ENCODE measurements at regions not wholly inside any gene's neighbourhood (a gene's known extent, or its start where the extent isn't known, plus 50 kb on each side); places are given as distances from the start of the nearest gene placed in this dataset.

DNA sequence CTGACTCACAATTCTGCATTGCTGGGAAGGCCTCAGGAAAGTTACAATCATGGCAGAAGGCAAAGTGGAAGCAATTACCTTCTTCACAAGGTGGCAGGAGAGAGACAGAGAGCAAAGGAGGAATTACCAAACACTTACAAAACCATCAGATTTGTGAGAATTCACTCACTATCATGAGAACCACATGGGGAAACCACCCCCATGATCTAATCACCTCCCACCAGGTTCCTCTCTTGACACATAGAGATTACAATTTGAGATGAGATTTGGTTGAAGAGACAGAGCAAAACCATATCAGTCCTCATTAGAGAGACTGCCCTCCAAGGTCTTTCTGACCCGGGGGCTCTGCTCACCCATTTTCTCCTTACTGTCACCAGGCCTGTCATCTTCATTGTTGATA, 1582.3 kb upstream of the TMEM132C start:
- no peak overlapping the region for H3K27ac ChIP-seq
- DNase-seq (ENCODE audit: low spot score) = no peak
- CTCF ChIA-PET = no interaction called here
- POLR2A ChIA-PET (ENCODE audit: low non-redundant PET) = no interaction called here
- TF ChIP-seq, protein P1, sequence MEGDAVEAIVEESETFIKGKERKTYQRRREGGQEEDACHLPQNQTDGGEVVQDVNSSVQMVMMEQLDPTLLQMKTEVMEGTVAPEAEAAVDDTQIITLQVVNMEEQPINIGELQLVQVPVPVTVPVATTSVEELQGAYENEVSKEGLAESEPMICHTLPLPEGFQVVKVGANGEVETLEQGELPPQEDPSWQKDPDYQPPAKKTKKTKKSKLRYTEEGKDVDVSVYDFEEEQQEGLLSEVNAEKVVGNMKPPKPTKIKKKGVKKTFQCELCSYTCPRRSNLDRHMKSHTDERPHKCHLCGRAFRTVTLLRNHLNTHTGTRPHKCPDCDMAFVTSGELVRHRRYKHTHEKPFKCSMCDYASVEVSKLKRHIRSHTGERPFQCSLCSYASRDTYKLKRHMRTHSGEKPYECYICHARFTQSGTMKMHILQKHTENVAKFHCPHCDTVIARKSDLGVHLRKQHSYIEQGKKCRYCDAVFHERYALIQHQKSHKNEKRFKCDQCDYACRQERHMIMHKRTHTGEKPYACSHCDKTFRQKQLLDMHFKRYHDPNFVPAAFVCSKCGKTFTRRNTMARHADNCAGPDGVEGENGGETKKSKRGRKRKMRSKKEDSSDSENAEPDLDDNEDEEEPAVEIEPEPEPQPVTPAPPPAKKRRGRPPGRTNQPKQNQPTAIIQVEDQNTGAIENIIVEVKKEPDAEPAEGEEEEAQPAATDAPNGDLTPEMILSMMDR (conservative IDR thresholded peaks at IDR 0.05; ENCODE audit: low read depth) = no peak

DNA sequence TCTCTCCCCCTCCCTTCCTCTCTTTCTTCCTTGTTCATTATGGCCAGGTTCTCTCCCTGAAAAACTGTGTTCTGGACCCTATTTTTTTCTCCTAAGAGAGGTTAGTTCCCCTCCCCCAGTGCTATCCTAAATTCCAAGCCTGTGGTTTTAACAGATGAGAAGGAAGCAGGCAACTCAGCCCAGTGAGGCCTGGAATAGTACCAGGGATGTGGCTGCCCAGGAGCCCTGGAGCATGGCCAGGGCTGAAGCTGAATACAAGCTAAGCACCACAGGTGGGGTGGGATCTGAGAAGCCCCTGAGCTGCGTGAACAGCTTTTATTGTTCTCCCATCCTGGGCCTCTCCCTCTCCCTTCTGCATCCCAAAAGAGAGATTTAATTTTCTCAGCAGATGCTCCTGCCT, 1581.3 kb upstream of the TMEM132C start:
- DNase-seq (ENCODE audit: low spot score) = no peak
- ChIA-PET CTCF (no interaction called here), POLR2A (ENCODE audit: low non-redundant PET) (no interaction called here)
- no peak overlapping the region for H3K27ac ChIP-seq
- TF ChIP-seq, protein P1 (conservative IDR thresholded peaks at IDR 0.05; ENCODE audit: low read depth) = no peak

DNA sequence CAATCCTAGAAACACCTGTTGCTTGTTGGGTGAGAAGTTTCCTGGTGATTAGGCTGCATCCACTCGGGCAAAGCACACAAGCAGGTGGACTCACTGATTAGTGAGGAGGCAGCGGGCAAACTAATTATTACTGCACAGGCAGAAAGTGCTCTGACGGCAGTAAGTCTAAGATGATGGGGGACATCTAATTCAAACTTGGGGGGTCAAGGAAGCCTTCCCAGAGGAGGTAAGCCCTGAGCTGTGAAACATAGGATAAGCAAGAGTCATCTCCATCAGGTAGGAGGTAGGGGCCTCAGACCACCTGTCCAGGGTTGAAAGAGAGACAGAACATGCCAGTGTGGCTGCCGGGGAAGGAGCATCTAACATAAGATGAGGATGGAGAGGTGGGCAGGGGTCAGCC, 1578.4 kb upstream of the TMEM132C start:
- CTCF ChIA-PET = interaction anchor here (0.8 kb wide), 1 partner anchor 1473 kb away, joined by 3 read pairs; no protein-coding TSS in a partner anchor

DNA sequence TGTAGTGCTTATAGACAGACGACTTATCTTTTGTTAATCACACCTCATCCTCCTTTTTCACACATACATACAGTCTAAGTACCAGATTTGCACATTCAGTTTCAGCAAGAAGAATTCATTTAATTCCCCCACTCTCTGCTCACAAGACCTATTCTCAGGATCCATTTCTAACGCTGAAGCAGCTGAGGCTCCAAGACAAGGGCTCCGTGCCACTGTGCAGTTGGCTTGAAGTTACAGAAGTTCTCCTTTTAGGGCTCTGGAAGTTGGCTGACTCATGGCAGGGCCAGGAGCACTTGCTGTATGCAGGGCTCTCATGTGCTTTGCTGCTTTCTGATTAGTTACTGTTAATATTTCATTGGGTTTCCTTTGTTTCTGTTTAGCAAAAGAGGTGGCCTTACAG, 1566.9 kb upstream of the TMEM132C start:
- DNase-seq (ENCODE audit: low spot score) = no peak
- ChIA-PET POLR2A (ENCODE audit: low non-redundant PET) (no interaction called here), CTCF (no interaction called here)
- H3K27ac ChIP-seq = no peak overlapping the region
- TF ChIP-seq, protein P1 (conservative IDR thresholded peaks at IDR 0.05; ENCODE audit: low read depth) = no peak

More for the DNA sequence above, 1578.4 kb upstream of the TMEM132C start:
- no peak for DNase-seq (ENCODE audit: low spot score)
- TF ChIP-seq, protein P1 (conservative IDR thresholded peaks at IDR 0.05; ENCODE audit: low read depth) = no peak
- H3K27ac ChIP-seq = no peak overlapping the region
- POLR2A ChIA-PET (ENCODE audit: low non-redundant PET) = no interaction called here

DNA sequence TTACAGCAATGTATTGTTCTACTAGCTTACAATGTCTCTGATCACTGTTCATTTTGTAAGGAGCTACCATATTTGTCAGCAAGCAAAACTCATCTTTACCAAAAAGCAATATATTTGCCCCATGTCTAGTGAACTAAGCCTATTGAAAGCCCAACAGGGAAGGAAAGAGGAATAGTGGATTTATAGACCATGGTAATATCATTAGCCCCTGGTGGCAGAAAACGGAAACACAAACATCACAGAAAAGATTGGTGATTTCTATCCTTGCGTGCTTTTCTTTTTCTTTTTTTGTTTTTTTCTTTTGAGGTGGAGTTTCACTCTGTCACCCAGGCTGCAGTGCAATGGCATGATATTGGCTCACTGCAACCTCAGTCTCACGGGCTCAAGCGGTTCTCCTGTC, 1562.4 kb upstream of the TMEM132C start:
- ChIA-PET CTCF (interaction anchor here (0.8 kb wide), 1 partner anchor 12 kb away, joined by 4 read pairs; no protein-coding TSS in a partner anchor), POLR2A (ENCODE audit: low non-redundant PET) (no interaction called here)
- TF ChIP-seq, protein P1 (conservative IDR thresholded peaks at IDR 0.05; ENCODE audit: low read depth) = no peak; the same call in 1 of the 2 replicates
- DNase-seq (ENCODE audit: low spot score) = no peak
- H3K27ac ChIP-seq = no peak overlapping the region

DNA sequence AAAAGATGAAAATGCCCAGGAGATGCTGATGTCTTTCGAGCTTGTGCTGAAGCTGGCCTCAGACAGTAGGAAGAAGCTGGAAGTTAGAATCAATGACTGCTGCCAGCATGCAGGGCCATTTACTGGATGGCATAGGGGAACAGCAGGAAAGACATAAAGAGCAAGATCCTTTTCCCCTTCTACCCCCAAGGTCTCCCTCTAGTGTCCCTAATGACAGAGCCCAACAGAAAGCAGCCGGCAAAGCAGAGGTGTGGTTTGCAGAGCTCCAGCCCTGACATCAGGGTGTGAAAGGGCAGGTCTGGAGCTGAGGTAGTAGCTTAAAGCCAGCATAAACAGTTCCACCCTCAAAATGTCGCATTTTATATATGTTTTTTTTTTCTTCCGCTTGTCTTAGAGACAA, 1560.7 kb upstream of the TMEM132C start:
- H3K27ac ChIP-seq = no peak overlapping the region
- TF ChIP-seq, protein P1 (conservative IDR thresholded peaks at IDR 0.05; ENCODE audit: low read depth) = no peak
- ChIA-PET POLR2A (ENCODE audit: low non-redundant PET) (no interaction called here), CTCF (no interaction called here)
- no peak for DNase-seq (ENCODE audit: low spot score)

DNA sequence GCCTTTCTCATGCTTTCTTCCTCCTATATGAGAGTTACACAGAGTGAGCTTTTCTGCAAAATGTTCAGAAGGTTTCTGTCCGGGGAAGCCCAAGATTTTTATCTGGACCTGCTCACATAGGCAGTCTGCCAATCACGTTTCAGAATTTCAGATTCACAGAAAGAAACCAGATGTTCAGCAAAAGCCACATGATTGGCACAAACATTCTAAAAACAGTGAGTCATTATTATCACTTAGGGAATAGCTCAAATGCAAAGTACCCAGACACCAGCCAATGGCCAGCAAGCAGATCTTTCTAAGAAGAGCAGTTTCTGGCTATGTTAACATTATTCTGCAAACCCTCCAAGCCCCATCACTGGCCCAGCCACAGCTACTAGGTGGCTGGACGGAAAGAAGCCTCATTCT, 1558.5 kb upstream of the TMEM132C start:
- TF ChIP-seq, protein P1 (conservative IDR thresholded peaks at IDR 0.05; ENCODE audit: low read depth) = no peak
- ChIA-PET POLR2A (ENCODE audit: low non-redundant PET) (no interaction called here), CTCF (interaction anchor here (0.6 kb wide), 1 partner anchor 8 kb away, joined by 3 read pairs; no protein-coding TSS in a partner anchor)
- DNase-seq (ENCODE audit: low spot score) = no peak
- no peak overlapping the region for H3K27ac ChIP-seq

Data from RWPE1 (cell line).